ENCODE measurements at regions not wholly inside any gene's neighbourhood (a gene's known extent, or its start where the extent isn't known, plus 50 kb on each side); places are given as distances from the start of the nearest gene placed in this dataset.

GRCh38 chr14:101466456-101467180 is 94.7 kb upstream of the DIO3 start:
- DNase-seq (ENCODE audit: low read depth in 2 of 2) = no peak

GRCh38 chr14:101467181-101467926 is 93.9 kb upstream of the DIO3 start:
- no peak for DNase-seq (ENCODE audit: low read depth in 2 of 2)

GRCh38 chr14:101469382-101470247 is 91.7 kb upstream of the DIO3 start:
- DNase-seq (ENCODE audit: low read depth in 2 of 2) = no peak

- DNase-seq (ENCODE audit: low read depth in 2 of 2) = no peak
These were observed 91.0 kb upstream of the DIO3 start for GRCh38 chr14:101470266-101470665.

GRCh38 chr14:101471723-101472517 is 89.4 kb upstream of the DIO3 start:
- DNase-seq (ENCODE audit: low read depth in 2 of 2) = no peak

- DNase-seq (ENCODE audit: low read depth in 2 of 2) = no peak
These were observed 88.8 kb upstream of the DIO3 start for GRCh38 chr14:101472518-101472849.

GRCh38 chr14:101473045-101473729 is 88.1 kb upstream of the DIO3 start:
- no peak for DNase-seq (ENCODE audit: low read depth in 2 of 2)

GRCh38 chr14:101473795-101474562 is 87.3 kb upstream of the DIO3 start:
- DNase-seq (ENCODE audit: low read depth in 2 of 2) = no peak

- DNase-seq (ENCODE audit: low read depth in 2 of 2) = no peak
These were observed 86.5 kb upstream of the DIO3 start for GRCh38 chr14:101474563-101475455.

- DNase-seq (ENCODE audit: low read depth in 2 of 2) = no peak
These were observed 85.6 kb upstream of the DIO3 start for GRCh38 chr14:101475456-101476257.

- no peak for DNase-seq (ENCODE audit: low read depth in 2 of 2)
These were observed 84.9 kb upstream of the DIO3 start for GRCh38 chr14:101476258-101476915.

- no peak for DNase-seq (ENCODE audit: low read depth in 2 of 2)
These were observed 84.3 kb upstream of the DIO3 start for GRCh38 chr14:101476916-101477553.

GRCh38 chr14:101477648-101478047 is 83.6 kb upstream of the DIO3 start:
- DNase-seq (ENCODE audit: low read depth in 2 of 2) = no peak

- DNase-seq (ENCODE audit: low read depth in 2 of 2) = no peak
These were observed 83.2 kb upstream of the DIO3 start for GRCh38 chr14:101478096-101478495.

- DNase-seq (ENCODE audit: low read depth in 2 of 2) = no peak
These were observed 82.4 kb upstream of the DIO3 start for GRCh38 chr14:101478796-101479410.

GRCh38 chr14:101480022-101480746 is 81.1 kb upstream of the DIO3 start:
- DNase-seq (ENCODE audit: low read depth in 2 of 2) = no peak
